ENCODE measurements at regions not wholly inside any gene's neighbourhood (a gene's known extent, or its start where the extent isn't known, plus 50 kb on each side); places are given as distances from the start of the nearest gene placed in this dataset.
"Not testable (repeated sequence)": the region's sequence is repeated elsewhere in the genome, so short reads cannot be mapped to it uniquely, and the experiment has no call there.

- H3K36me3 Mint-ChIP-seq; H3K27ac Mint-ChIP-seq; CTCF ChIA-PET; H3K4me1 Mint-ChIP-seq; ATAC-seq; H3K27me3 Mint-ChIP-seq (ENCODE audit: low read depth); H3K4me3 Mint-ChIP-seq: not testable (repeated sequence)
- POLR2A ChIA-PET, result interaction anchor here (0.6 kb wide), 1 partner anchor 1529 kb away, joined by 5 read pairs; no protein-coding TSS in a partner anchor
- peaks cover 11% of the 10 kb centered on the region; the same call in 1 of the 2 replicates for H3K9me3 Mint-ChIP-seq
- DNase-seq (ENCODE audit: low spot score), result peak; percentile 76
Observed at GRCh38 chr15:69769336-69769735, 316.7 kb downstream of the RPLP1 start.

DNA sequence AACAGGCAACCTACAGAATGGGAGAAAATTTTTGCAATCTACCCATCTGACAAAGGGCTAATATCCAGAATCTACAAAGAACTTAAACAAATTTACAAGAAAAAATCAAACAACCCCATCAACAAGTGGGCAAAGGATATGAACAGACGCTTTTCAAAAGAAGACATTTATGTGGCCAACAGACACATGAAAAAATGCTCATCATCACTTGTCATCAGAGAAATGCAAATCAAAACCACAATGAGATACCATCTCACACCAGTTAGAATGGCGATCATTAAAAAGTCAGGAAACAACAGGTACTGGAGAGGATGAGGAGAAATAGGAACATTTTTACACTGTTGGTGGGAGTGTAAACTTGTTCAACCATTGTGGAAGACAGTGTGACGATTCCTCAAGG lies 321.6 kb downstream of the RPLP1 start:
- H3K4me1 Mint-ChIP-seq; H3K4me3 Mint-ChIP-seq; DNase-seq (ENCODE audit: low spot score); POLR2A ChIA-PET; H3K27ac Mint-ChIP-seq; H3K36me3 Mint-ChIP-seq; CTCF ChIA-PET; ATAC-seq; H3K27me3 Mint-ChIP-seq (ENCODE audit: low read depth): not testable (repeated sequence)
- H3K9me3 Mint-ChIP-seq, result peaks cover 15% of the 10 kb centered on the region

- H3K9me3 Mint-ChIP-seq, result peaks cover 15% of the 10 kb centered on the region
- H3K27ac Mint-ChIP-seq; POLR2A ChIA-PET; H3K36me3 Mint-ChIP-seq; ATAC-seq; DNase-seq (ENCODE audit: low spot score); H3K4me3 Mint-ChIP-seq; CTCF ChIA-PET; H3K4me1 Mint-ChIP-seq; H3K27me3 Mint-ChIP-seq (ENCODE audit: low read depth): not testable (repeated sequence)
Observed at GRCh38 chr15:69774711-69775110, 322.1 kb downstream of the RPLP1 start.

DNA sequence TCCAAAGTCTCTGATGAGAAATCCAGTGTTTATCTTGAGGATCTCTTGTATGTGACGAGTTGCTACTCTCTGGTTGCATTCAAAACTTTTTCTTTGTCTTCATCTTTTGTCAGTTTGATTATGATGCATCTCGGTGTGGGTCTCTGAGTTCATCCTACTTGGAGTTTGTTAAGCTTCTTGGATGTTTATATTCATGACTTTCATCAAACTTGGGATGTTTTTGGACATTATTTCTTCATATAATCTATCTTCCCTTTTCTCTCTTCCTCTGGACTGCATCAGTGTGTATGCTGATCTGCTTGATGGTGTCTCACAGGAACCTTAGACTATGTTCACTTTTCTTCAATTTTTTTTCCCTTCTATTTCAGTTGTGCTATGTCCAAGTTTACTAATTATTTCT lies 320.4 kb downstream of the TLE3 start:
- Mint-ChIP-seq H3K27me3 (ENCODE audit: low read depth) (peaks cover 2% of the 10 kb centered on the region; the same call in 1 of the 2 replicates), H3K4me3 (no peak overlapping the region), H3K36me3 (no peaks in the 10 kb centered on the region), H3K27ac (no peak overlapping the region), H3K4me1 (peaks cover 13% of the 10 kb centered on the region), H3K9me3 (peaks cover 15% of the 10 kb centered on the region)
- ATAC-seq, result no peak
- TF ChIP-seq ZNF317 (CRISPR knock-in tag; IDR thresholded peaks at IDR 0.05; ENCODE audit: borderline replicate concordance, low read depth) (peak; percentile 27; the same call in 1 of the 2 replicates), SMAD4 (CRISPR knock-in tag; IDR thresholded peaks at IDR 0.05) (no peak)
- POLR2A ChIA-PET, result no interaction called here
- DNase-seq (ENCODE audit: low spot score), result no peak
- CTCF ChIA-PET, result no interaction called here

- H3K27ac Mint-ChIP-seq, result no peak overlapping the region
- DNase-seq (ENCODE audit: low spot score) (no peak), ATAC-seq (no peak; the same call in none of the 2 replicates)
- peaks cover 13% of the 10 kb centered on the region for H3K4me1 Mint-ChIP-seq
- TF ChIP-seq RORB (CRISPR knock-in tag; IDR thresholded peaks at IDR 0.05) (no peak), TEAD1 (CRISPR knock-in tag; IDR thresholded peaks at IDR 0.05) (no peak), USF2 (CRISPR knock-in tag; IDR thresholded peaks at IDR 0.05) (no peak), SMAD3 (CRISPR knock-in tag; IDR thresholded peaks at IDR 0.05; ENCODE audit: borderline replicate concordance) (no peak), NFYB (CRISPR knock-in tag; conservative IDR thresholded peaks at IDR 0.05; ENCODE audit: low read depth) (no peak), ZNF121 (CRISPR knock-in tag; IDR thresholded peaks at IDR 0.05) (no peak), FOXP4 (CRISPR knock-in tag; IDR thresholded peaks at IDR 0.05) (no peak), TCF7 (CRISPR knock-in tag; IDR thresholded peaks at IDR 0.05; ENCODE audit: low read depth) (no peak), ZNF232 (CRISPR knock-in tag; IDR thresholded peaks at IDR 0.05) (no peak)
- TF ChIP-seq, protein P1, sequence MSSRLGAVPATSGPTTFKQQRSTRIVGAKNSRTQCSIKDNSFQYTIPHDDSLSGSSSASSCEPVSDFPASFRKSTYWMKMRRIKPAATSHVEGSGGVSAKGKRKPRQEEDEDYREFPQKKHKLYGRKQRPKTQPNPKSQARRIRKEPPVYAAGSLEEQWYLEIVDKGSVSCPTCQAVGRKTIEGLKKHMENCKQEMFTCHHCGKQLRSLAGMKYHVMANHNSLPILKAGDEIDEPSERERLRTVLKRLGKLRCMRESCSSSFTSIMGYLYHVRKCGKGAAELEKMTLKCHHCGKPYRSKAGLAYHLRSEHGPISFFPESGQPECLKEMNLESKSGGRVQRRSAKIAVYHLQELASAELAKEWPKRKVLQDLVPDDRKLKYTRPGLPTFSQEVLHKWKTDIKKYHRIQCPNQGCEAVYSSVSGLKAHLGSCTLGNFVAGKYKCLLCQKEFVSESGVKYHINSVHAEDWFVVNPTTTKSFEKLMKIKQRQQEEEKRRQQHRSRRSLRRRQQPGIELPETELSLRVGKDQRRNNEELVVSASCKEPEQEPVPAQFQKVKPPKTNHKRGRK (CRISPR knock-in tag; IDR thresholded peaks at IDR 0.05; ENCODE audit: borderline replicate concordance), result no peak
- TF ChIP-seq, protein P2, sequence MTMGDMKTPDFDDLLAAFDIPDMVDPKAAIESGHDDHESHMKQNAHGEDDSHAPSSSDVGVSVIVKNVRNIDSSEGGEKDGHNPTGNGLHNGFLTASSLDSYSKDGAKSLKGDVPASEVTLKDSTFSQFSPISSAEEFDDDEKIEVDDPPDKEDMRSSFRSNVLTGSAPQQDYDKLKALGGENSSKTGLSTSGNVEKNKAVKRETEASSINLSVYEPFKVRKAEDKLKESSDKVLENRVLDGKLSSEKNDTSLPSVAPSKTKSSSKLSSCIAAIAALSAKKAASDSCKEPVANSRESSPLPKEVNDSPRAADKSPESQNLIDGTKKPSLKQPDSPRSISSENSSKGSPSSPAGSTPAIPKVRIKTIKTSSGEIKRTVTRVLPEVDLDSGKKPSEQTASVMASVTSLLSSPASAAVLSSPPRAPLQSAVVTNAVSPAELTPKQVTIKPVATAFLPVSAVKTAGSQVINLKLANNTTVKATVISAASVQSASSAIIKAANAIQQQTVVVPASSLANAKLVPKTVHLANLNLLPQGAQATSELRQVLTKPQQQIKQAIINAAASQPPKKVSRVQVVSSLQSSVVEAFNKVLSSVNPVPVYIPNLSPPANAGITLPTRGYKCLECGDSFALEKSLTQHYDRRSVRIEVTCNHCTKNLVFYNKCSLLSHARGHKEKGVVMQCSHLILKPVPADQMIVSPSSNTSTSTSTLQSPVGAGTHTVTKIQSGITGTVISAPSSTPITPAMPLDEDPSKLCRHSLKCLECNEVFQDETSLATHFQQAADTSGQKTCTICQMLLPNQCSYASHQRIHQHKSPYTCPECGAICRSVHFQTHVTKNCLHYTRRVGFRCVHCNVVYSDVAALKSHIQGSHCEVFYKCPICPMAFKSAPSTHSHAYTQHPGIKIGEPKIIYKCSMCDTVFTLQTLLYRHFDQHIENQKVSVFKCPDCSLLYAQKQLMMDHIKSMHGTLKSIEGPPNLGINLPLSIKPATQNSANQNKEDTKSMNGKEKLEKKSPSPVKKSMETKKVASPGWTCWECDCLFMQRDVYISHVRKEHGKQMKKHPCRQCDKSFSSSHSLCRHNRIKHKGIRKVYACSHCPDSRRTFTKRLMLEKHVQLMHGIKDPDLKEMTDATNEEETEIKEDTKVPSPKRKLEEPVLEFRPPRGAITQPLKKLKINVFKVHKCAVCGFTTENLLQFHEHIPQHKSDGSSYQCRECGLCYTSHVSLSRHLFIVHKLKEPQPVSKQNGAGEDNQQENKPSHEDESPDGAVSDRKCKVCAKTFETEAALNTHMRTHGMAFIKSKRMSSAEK (CRISPR knock-in tag; IDR thresholded peaks at IDR 0.05; ENCODE audit: borderline replicate concordance), result no peak
- ChIA-PET POLR2A (no interaction called here), CTCF (no interaction called here)
- no peaks in the 10 kb centered on the region for H3K36me3 Mint-ChIP-seq
- peaks cover 6% of the 10 kb centered on the region; the same call in 1 of the 2 replicates for H3K9me3 Mint-ChIP-seq
- H3K27me3 Mint-ChIP-seq (ENCODE audit: low read depth), result no peaks in the 10 kb centered on the region
- no peak overlapping the region for H3K4me3 Mint-ChIP-seq
Observed at GRCh38 chr15:69780374-69780773, 317.3 kb downstream of the TLE3 start.

Measured in WTC11 (cell line).